GM12878 (cell line): ENCODE measurements at regions not wholly inside any gene's neighbourhood (a gene's known extent, or its start where the extent isn't known, plus 50 kb on each side); places are given as distances from the start of the nearest gene placed in this dataset.
A peak's percentile ranks its signal among the peaks of the same experiment; 100 is the strongest.

Experiments
- ATF3 ChIP-seq: IDR thresholded peaks from 2 replicates; pipeline ENCODE4 v1.6.1; 2011; ENCODE audit warnings: low read depth, mild to moderate bottlenecking, low read length, moderate library complexity, borderline replicate concordance; ENCODE audit errors: extremely low read depth
- BACH1 ChIP-seq: fragments of 450-650 bp; IDR thresholded peaks from 2 replicates; pipeline ENCODE4 v1.6.1; 2017; ENCODE audit warnings: mild to moderate bottlenecking, borderline replicate concordance
- BCL11A ChIP-seq: IDR thresholded peaks from 2 replicates; pipeline ENCODE4 v1.6.1; 2011; ENCODE audit warnings: low read depth, low read length
- CBFB ChIP-seq: IDR thresholded peaks from 2 replicates; pipeline ENCODE4 v1.6.1; 2016; ENCODE audit warnings: antibody characterized with exemption, low read depth
- DPF2 ChIP-seq: fragments of 450-650 bp; IDR thresholded peaks from 2 replicates; pipeline ENCODE4 v1.6.1; 2017; ENCODE audit warnings: mild to moderate bottlenecking
- E2F8 ChIP-seq: fragments of 450-650 bp; IDR thresholded peaks from 2 replicates; pipeline ENCODE4 v1.6.1; 2018; ENCODE audit warnings: mild to moderate bottlenecking, low read depth, moderate library complexity; ENCODE audit not compliant: partially characterized antibody
- EGR1 ChIP-seq, 2 experiments: IDR thresholded peaks; 1 replicate in 1 of 2; 2 replicates in 1 of 2; pipeline ENCODE4 v1.6.1; 2011 to 2012; ENCODE audit warnings: low read depth in 2 of 2, low read length in 2 of 2, borderline replicate concordance in 1 of 2, mild to moderate bottlenecking in 1 of 2, moderate library complexity in 1 of 2
- EZH2 ChIP-seq: IDR thresholded peaks from 2 replicates; pipeline ENCODE4 v1.6.1; 2012; ENCODE audit warnings: low read depth, mild to moderate bottlenecking, control low read depth, inconsistent platforms, low read length, borderline replicate concordance; ENCODE audit not compliant: control insufficient read depth
- FOXK2 ChIP-seq: fragments of 450-650 bp; IDR thresholded peaks from 2 replicates; pipeline ENCODE4 v1.6.1; 2017; ENCODE audit warnings: mild to moderate bottlenecking, moderate library complexity
- HCFC1 ChIP-seq: fragments of 150-350 bp; IDR thresholded peaks from 2 replicates; pipeline ENCODE4 v1.6.1; 2014; ENCODE audit warnings: low read length
- JUND ChIP-seq: IDR thresholded peaks from 2 replicates; pipeline ENCODE4 v1.6.1; 2012; ENCODE audit warnings: low read depth, mild to moderate bottlenecking, low read length, improper control_type of control experiment, moderate library complexity
- NBN ChIP-seq: fragments of 450-650 bp; IDR thresholded peaks from 2 replicates; pipeline ENCODE4 v1.6.1; 2016
- POLR2AphosphoS5 ChIP-seq: IDR thresholded peaks from 2 replicates; pipeline ENCODE4 v1.6.1; 2011; ENCODE audit warnings: mild to moderate bottlenecking, low read length, inconsistent platforms
- POU2F2 ChIP-seq: IDR thresholded peaks from 3 replicates; pipeline ENCODE4 v1.6.1; 2011; ENCODE audit warnings: low read depth, mild to moderate bottlenecking, low read length, borderline replicate concordance
- SMAD5 ChIP-seq: IDR thresholded peaks from 2 replicates; pipeline ENCODE4 v1.6.1; 2016; ENCODE audit warnings: antibody characterized with exemption, low read depth
- SMARCA5 ChIP-seq: fragments of 450-650 bp; IDR thresholded peaks from 2 replicates; pipeline ENCODE4 v1.6.1; 2017; ENCODE audit warnings: mild to moderate bottlenecking
- TARDBP ChIP-seq: IDR thresholded peaks from 2 replicates; pipeline ENCODE4 v1.6.1; 2016; ENCODE audit warnings: borderline replicate concordance
- TBL1XR1 ChIP-seq: IDR thresholded peaks from 2 replicates; pipeline ENCODE4 v1.6.1; 2012; ENCODE audit warnings: low read depth, low read length, improper control_type of control experiment
- TCF12 ChIP-seq: IDR thresholded peaks from 2 replicates; pipeline ENCODE4 v1.6.1; 2011; ENCODE audit warnings: low read depth, mild to moderate bottlenecking, low read length
- ZNF384 ChIP-seq: IDR thresholded peaks from 2 replicates; pipeline ENCODE4 v1.6.1; 2012; ENCODE audit warnings: low read depth, mild to moderate bottlenecking, low read length, improper control_type of control experiment, borderline replicate concordance
- TF ChIP-seq, protein P1 (sequence below): IDR thresholded peaks from 2 replicates; pipeline ENCODE4 v1.6.1; 2012; ENCODE audit warnings: mild to moderate bottlenecking, low read depth, low read length
- TF ChIP-seq, protein P2 (sequence below): fragments of 450-650 bp; IDR thresholded peaks from 2 replicates; pipeline ENCODE4 v1.6.1; 2018; ENCODE audit warnings: borderline replicate concordance, mild to moderate bottlenecking; ENCODE audit not compliant: partially characterized antibody
- TF ChIP-seq, protein P3 (sequence below): IDR thresholded peaks from 2 replicates; pipeline ENCODE4 v1.6.1; 2012; ENCODE audit warnings: low read depth, low read length, improper control_type of control experiment

GRCh38 chr4:170698334-170698733 lies 608.6 kb upstream of the AADAT start (continued):
- TF ChIP-seq, protein P1, sequence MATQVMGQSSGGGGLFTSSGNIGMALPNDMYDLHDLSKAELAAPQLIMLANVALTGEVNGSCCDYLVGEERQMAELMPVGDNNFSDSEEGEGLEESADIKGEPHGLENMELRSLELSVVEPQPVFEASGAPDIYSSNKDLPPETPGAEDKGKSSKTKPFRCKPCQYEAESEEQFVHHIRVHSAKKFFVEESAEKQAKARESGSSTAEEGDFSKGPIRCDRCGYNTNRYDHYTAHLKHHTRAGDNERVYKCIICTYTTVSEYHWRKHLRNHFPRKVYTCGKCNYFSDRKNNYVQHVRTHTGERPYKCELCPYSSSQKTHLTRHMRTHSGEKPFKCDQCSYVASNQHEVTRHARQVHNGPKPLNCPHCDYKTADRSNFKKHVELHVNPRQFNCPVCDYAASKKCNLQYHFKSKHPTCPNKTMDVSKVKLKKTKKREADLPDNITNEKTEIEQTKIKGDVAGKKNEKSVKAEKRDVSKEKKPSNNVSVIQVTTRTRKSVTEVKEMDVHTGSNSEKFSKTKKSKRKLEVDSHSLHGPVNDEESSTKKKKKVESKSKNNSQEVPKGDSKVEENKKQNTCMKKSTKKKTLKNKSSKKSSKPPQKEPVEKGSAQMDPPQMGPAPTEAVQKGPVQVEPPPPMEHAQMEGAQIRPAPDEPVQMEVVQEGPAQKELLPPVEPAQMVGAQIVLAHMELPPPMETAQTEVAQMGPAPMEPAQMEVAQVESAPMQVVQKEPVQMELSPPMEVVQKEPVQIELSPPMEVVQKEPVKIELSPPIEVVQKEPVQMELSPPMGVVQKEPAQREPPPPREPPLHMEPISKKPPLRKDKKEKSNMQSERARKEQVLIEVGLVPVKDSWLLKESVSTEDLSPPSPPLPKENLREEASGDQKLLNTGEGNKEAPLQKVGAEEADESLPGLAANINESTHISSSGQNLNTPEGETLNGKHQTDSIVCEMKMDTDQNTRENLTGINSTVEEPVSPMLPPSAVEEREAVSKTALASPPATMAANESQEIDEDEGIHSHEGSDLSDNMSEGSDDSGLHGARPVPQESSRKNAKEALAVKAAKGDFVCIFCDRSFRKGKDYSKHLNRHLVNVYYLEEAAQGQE, result no peak
- TF ChIP-seq JUND (no peak), TCF12 (no peak), SMAD5 (no peak), ZNF384 (peak; percentile 62; the same call in 1 of the 2 replicates), POLR2AphosphoS5 (no peak), EZH2 (no peak), E2F8 (no peak), DPF2 (peak; percentile 62; the same call in 1 of the 2 replicates), SMARCA5 (no peak), FOXK2 (no peak), TBL1XR1 (peak; percentile 94), NBN (no peak), TARDBP (no peak), CBFB (no peak), HCFC1 (no peak), POU2F2 (peak; percentile 42; the same call in 1 of the 3 replicates), BCL11A (peak; percentile 55; the same call in 1 of the 2 replicates), BACH1 (no peak), EGR1 (IDR thresholded peaks at IDR 0.05; ENCODE audit: borderline replicate concordance in 1 of 2, low read depth in 2 of 2, low read length in 2 of 2) (no peak), ATF3 (no peak)
- TF ChIP-seq, protein P2, sequence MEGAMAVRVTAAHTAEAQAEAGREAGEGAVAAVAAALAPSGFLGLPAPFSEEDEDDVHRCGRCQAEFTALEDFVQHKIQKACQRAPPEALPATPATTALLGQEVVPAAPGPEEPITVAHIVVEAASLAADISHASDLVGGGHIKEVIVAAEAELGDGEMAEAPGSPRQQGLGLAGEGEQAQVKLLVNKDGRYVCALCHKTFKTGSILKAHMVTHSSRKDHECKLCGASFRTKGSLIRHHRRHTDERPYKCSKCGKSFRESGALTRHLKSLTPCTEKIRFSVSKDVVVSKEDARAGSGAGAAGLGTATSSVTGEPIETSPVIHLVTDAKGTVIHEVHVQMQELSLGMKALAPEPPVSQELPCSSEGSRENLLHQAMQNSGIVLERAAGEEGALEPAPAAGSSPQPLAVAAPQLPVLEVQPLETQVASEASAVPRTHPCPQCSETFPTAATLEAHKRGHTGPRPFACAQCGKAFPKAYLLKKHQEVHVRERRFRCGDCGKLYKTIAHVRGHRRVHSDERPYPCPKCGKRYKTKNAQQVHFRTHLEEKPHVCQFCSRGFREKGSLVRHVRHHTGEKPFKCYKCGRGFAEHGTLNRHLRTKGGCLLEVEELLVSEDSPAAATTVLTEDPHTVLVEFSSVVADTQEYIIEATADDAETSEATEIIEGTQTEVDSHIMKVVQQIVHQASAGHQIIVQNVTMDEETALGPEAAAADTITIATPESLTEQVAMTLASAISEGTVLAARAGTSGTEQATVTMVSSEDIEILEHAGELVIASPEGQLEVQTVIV, result no peak
- TF ChIP-seq, protein P3, sequence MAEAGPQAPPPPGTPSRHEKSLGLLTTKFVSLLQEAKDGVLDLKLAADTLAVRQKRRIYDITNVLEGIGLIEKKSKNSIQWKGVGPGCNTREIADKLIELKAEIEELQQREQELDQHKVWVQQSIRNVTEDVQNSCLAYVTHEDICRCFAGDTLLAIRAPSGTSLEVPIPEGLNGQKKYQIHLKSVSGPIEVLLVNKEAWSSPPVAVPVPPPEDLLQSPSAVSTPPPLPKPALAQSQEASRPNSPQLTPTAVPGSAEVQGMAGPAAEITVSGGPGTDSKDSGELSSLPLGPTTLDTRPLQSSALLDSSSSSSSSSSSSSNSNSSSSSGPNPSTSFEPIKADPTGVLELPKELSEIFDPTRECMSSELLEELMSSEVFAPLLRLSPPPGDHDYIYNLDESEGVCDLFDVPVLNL, result no peak
